PC-9 (cell line): ENCODE measurements at regions not wholly inside any gene's neighbourhood (a gene's known extent, or its start where the extent isn't known, plus 50 kb on each side); places are given as distances from the start of the nearest gene placed in this dataset.

Experiments used
- BruUV-seq: library from RNA; stranded (reverse); fragments of 400-500 nt; replicated peaks from 2 replicates; lab custom pipeline; 2021; lab: Mats Ljungman, UMichigan
- CTCF ChIA-PET: fragments of 300-600 bp; sonication (Branson Sonifier 250); formaldehyde crosslinking; loops from one replicate; lab custom pipeline; 2022; ENCODE audit warnings: antibody characterized with exemption; lab: Charles Lee
- POLR2A ChIA-PET: fragments of 300-600 bp; sonication (Branson Sonifier 250); formaldehyde crosslinking; loops from one replicate; lab custom pipeline; 2022; ENCODE audit warnings: antibody characterized with exemption; ENCODE audit not compliant: unreplicated experiment; lab: Charles Lee
- DNase-seq, 2 experiments: peaks; one replicate each; pipeline versions ENCODE4 v3.0.0 to v3.0.0-alpha.2; 2015 to 2022; ENCODE audit warnings: mixed read lengths in 1 of 2
- H2AFZ ChIP-seq: fragments of 200-600 bp; sonication (generic); 2 replicates; pipeline ENCODE4 v1.8.1; 2017; ENCODE audit warnings: antibody characterized with exemption
- H3F3A ChIP-seq: fragments of 200-600 bp; sonication (generic); 2 replicates; pipeline ENCODE4 v1.8.1; 2017; ENCODE audit warnings: antibody characterized with exemption, mild to moderate bottlenecking, low read depth; ENCODE audit not compliant: insufficient read depth
- H3K27ac ChIP-seq: fragments of 200-600 bp; sonication (generic); 2 replicates; pipeline ENCODE4 v1.6.1; 2016; ENCODE audit warnings: mixed run types
- H3K27me3 ChIP-seq: fragments of 200-600 bp; sonication (generic); 2 replicates; pipeline ENCODE4 v1.6.1; 2016; ENCODE audit warnings: low read depth, mixed run types; ENCODE audit not compliant: insufficient read depth
- H3K36me3 ChIP-seq: fragments of 200-600 bp; sonication (generic); 2 replicates; pipeline ENCODE4 v1.6.1; 2016; ENCODE audit warnings: low read depth, mixed run types
- H3K4me1 ChIP-seq: fragments of 200-600 bp; sonication (generic); replicated peaks from 2 replicates; pipeline ENCODE4 v1.6.1; 2016; ENCODE audit warnings: mixed run types; ENCODE audit not compliant: insufficient read depth
- H3K4me2 ChIP-seq: fragments of 200-600 bp; sonication (generic); 2 replicates; pipeline ENCODE4 v1.6.1; 2017; ENCODE audit warnings: mixed run types
- H3K4me3 ChIP-seq: fragments of 200-600 bp; sonication (generic); 2 replicates; pipeline ENCODE4 v1.6.1; 2016; ENCODE audit warnings: mixed run types
- H3K79me2 ChIP-seq: fragments of 200-600 bp; sonication (generic); 2 replicates; pipeline ENCODE4 v1.6.1; 2017; ENCODE audit warnings: low read depth, mixed run types
- H3K9me2 ChIP-seq: fragments of 200-600 bp; sonication (generic); 2 replicates; pipeline ENCODE4 v1.8.1; 2017; ENCODE audit warnings: mild to moderate bottlenecking; ENCODE audit not compliant: insufficient read depth
- H3K9me3 ChIP-seq: fragments of 200-600 bp; sonication (generic); 2 replicates; pipeline ENCODE4 v1.8.1; 2016; ENCODE audit warnings: low read depth; ENCODE audit not compliant: insufficient read depth
- H4K20me1 ChIP-seq: fragments of 200-600 bp; sonication (generic); 2 replicates; pipeline ENCODE4 v1.8.1; 2017; ENCODE audit not compliant: insufficient read depth
- EZH2 ChIP-seq: fragments of 200-600 bp; sonication (generic); IDR thresholded peaks from 2 replicates; pipeline ENCODE4 v1.8.0; 2017; ENCODE audit warnings: antibody characterized with exemption, low read depth
- intact Hi-C: fragments of 100-400 bp; cut with micrococcal nuclease; formaldehyde crosslinking; loops from one replicate; pipeline ENCODE4 v1.10.0; 2022; ENCODE audit not compliant: unreplicated experiment
- TF ChIP-seq, protein P1 (sequence below): fragments of 200-600 bp; sonication (generic); conservative IDR thresholded peaks from 2 replicates; pipeline ENCODE4 v1.6.1; 2017; ENCODE audit warnings: mixed run types, antibody characterized with exemption, mild to moderate bottlenecking, moderate library complexity

- Histone ChIP-seq H2AFZ (no peak overlapping the region), H3K36me3 (no peaks in the 10 kb centered on the region), H3K9me2 (peaks cover 4% of the 10 kb centered on the region; the same call in 1 of the 2 replicates), H3K27ac (no peak overlapping the region), H3K4me2 (no peak overlapping the region), H3K9me3 (no peaks in the 10 kb centered on the region), H3K4me3 (no peak overlapping the region), H3F3A (no peaks in the 10 kb centered on the region), H3K4me1 (no peaks in the 10 kb centered on the region), H4K20me1 (no peaks in the 10 kb centered on the region), H3K27me3 (no peaks in the 10 kb centered on the region), H3K79me2 (no peaks in the 10 kb centered on the region)
- TF ChIP-seq EZH2 = no peak
- TF ChIP-seq, protein P1, sequence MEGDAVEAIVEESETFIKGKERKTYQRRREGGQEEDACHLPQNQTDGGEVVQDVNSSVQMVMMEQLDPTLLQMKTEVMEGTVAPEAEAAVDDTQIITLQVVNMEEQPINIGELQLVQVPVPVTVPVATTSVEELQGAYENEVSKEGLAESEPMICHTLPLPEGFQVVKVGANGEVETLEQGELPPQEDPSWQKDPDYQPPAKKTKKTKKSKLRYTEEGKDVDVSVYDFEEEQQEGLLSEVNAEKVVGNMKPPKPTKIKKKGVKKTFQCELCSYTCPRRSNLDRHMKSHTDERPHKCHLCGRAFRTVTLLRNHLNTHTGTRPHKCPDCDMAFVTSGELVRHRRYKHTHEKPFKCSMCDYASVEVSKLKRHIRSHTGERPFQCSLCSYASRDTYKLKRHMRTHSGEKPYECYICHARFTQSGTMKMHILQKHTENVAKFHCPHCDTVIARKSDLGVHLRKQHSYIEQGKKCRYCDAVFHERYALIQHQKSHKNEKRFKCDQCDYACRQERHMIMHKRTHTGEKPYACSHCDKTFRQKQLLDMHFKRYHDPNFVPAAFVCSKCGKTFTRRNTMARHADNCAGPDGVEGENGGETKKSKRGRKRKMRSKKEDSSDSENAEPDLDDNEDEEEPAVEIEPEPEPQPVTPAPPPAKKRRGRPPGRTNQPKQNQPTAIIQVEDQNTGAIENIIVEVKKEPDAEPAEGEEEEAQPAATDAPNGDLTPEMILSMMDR = no peak
- ChIA-PET POLR2A (no interaction called here), CTCF (no interaction called here)
- BruUV-seq = no TSS peak
- DNase-seq = no peak
- intact Hi-C loops = no loop called here
These were observed 2047.1 kb downstream of the SUCLG1 start for GRCh38 chr2:82412021-82412420.

DNA sequence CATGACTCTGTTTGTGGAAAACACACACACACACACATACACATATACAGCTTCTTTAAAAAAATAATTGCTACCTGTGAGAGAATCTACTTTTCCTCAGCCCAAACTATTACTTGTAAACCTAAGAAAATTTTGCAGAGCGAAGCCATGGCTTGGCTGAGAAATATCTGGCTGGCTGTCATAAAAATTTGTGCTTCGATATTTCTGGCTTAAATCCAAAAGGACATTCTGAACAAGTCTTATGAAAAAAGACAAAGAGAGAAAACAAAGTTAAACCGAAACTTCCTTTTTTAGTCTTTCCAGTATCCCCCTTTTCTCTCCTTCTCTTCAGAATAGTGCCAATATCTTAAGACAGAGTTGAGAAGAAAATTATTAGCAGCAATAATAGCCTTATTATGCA, 2048.0 kb downstream of the SUCLG1 start:
- Histone ChIP-seq H3K4me3 (no peak overlapping the region), H3K9me2 (peaks cover 4% of the 10 kb centered on the region; the same call in 1 of the 2 replicates), H3F3A (no peaks in the 10 kb centered on the region), H3K4me2 (no peak overlapping the region), H3K9me3 (no peaks in the 10 kb centered on the region), H3K27ac (no peak overlapping the region), H4K20me1 (no peaks in the 10 kb centered on the region), H3K36me3 (no peaks in the 10 kb centered on the region), H3K4me1 (no peaks in the 10 kb centered on the region), H3K27me3 (no peaks in the 10 kb centered on the region), H2AFZ (no peak overlapping the region), H3K79me2 (no peaks in the 10 kb centered on the region)
- BruUV-seq = no TSS peak
- DNase-seq = no peak
- TF ChIP-seq, protein P1 = no peak
- TF ChIP-seq EZH2 = no peak
- intact Hi-C loops = no loop called here
- CTCF ChIA-PET = no interaction called here
- POLR2A ChIA-PET = no interaction called here

DNA sequence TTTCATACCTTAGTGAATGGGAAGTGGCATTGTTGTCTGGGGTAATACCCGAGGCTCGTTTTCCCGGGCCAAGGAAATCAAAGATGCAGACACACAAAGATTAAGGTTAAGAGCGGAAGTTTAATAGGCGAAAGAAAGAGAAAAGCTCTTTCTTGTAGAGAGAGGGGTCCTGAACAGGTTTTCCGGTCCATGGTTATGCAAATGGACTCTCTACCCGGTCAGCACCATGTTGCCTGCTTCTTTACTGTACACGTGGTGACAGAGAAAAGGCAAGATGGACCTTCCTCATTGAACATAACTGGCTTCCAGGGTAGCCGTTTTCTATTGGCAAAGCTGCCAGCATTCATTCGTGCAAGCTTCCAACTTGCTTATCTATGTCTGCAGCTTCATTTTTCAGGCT, 2063.5 kb downstream of the SUCLG1 start:
- ChIA-PET POLR2A (no interaction called here), CTCF (no interaction called here)
- no peaks in the 10 kb centered on the region for H3K36me3 ChIP-seq
- no peaks in the 10 kb centered on the region for H3K9me2 ChIP-seq
- TF ChIP-seq EZH2 = no peak
- TF ChIP-seq, protein P1 = no peak
- intact Hi-C loops = no loop called here
- H3K79me2 ChIP-seq = no peaks in the 10 kb centered on the region
- no peak overlapping the region for H3K27ac ChIP-seq
- H2AFZ ChIP-seq = no peak overlapping the region
- H3F3A ChIP-seq = no peaks in the 10 kb centered on the region
- H3K4me3 ChIP-seq = no peak overlapping the region
- no peak overlapping the region for H3K4me2 ChIP-seq
- BruUV-seq = no TSS peak
- no peaks in the 10 kb centered on the region for H3K27me3 ChIP-seq
- no peaks in the 10 kb centered on the region for H4K20me1 ChIP-seq
- no peaks in the 10 kb centered on the region for H3K9me3 ChIP-seq
- no peaks in the 10 kb centered on the region for H3K4me1 ChIP-seq
- no peak for DNase-seq
